GM18511 (cell line): ENCODE measurements at regions not wholly inside any gene's neighbourhood (a gene's known extent, or its start where the extent isn't known, plus 50 kb on each side); places are given as distances from the start of the nearest gene placed in this dataset.

Experiments used
- ATAC-seq: cut with Tn5 transposase; IDR thresholded peaks from one replicate; pipeline ENCODE4 v1.9.1; 2021; ENCODE audit warnings: mild to moderate bottlenecking, moderate library complexity; ENCODE audit not compliant: unreplicated experiment

GRCh38 chr3:70421506-70421905 lies 109.1 kb upstream of the MDFIC2 start:
- no peak for ATAC-seq

GRCh38 chr3:70409018-70409417 lies 96.6 kb upstream of the MDFIC2 start:
- ATAC-seq = no peak

- ATAC-seq = peak; percentile 84
Measured at GRCh38 chr3:70400194-70400593, 87.8 kb upstream of the MDFIC2 start.

- no peak for ATAC-seq
Measured at GRCh38 chr3:70393881-70394612, 81.6 kb upstream of the MDFIC2 start.

- no peak for ATAC-seq
Measured at GRCh38 chr3:70392227-70392626, 79.8 kb upstream of the MDFIC2 start.

- no peak for ATAC-seq
Measured at GRCh38 chr3:70387889-70388288, 75.5 kb upstream of the MDFIC2 start.

- ATAC-seq = no peak
Measured at GRCh38 chr3:70386846-70387245, 74.4 kb upstream of the MDFIC2 start.

- no peak for ATAC-seq
Measured at GRCh38 chr3:70386043-70386442, 73.6 kb upstream of the MDFIC2 start.

- ATAC-seq = peak; percentile 96
Measured at GRCh38 chr3:70383360-70383831, 71.0 kb upstream of the MDFIC2 start.

GRCh38 chr3:70374179-70374578 lies 61.7 kb upstream of the MDFIC2 start:
- ATAC-seq = no peak
